Heart left ventricle (tissue), 16 donors: ENCODE measurements at regions not wholly inside any gene's neighbourhood (a gene's known extent, or its start where the extent isn't known, plus 50 kb on each side); places are given as distances from the start of the nearest gene placed in this dataset.

Experiments
- ATAC-seq, 4 donors: fragments of 200-7000 bp; cut with Tn5 transposase; one replicate each; pipeline ENCODE4 v1.9.1; 2020 to 2022; ENCODE audit warnings: moderate library complexity in 4 of 4, mild to moderate bottlenecking in 3 of 4, moderate number of reproducible peaks in 1 of 4
- DNase-seq, 5 donors: peaks; one replicate each; pipeline ENCODE4 v3.0.0-alpha.2; 2020
- H3K27ac ChIP-seq, 12 donors: fragments of 200-600 bp; sonication (generic) in 4 of 12; one replicate each; pipeline versions ENCODE4 v1.5.0 to v1.8.0; 2016 to 2022; ENCODE audit warnings: mild to moderate bottlenecking in 2 of 12
- H3K27me3 ChIP-seq, 9 donors: fragments of 200-600 bp; sonication (generic) in 2 of 9; one replicate each; pipeline versions ENCODE4 v1.5.1 to v1.8.0; 2016 to 2022; ENCODE audit warnings: mild to moderate bottlenecking in 3 of 9
- H3K36me3 ChIP-seq, 9 donors: fragments of 200-600 bp; sonication (generic) in 2 of 9; one replicate each; pipeline versions ENCODE4 v1.5.0 to v1.8.0; 2018 to 2022; ENCODE audit warnings: mild to moderate bottlenecking in 2 of 9
- H3K4me1 ChIP-seq, 12 donors: fragments of 200-600 bp; sonication (generic) in 4 of 12; one replicate each; pipeline versions ENCODE4 v1.5.0 to v1.8.0; 2016 to 2022; ENCODE audit warnings: mild to moderate bottlenecking in 3 of 12
- H3K4me3 ChIP-seq, 12 donors: fragments of 200-600 bp; sonication (generic) in 4 of 12; one replicate each; pipeline versions ENCODE4 v1.5.0 to v1.8.0; 2017 to 2022; ENCODE audit warnings: mild to moderate bottlenecking in 9 of 12, moderate library complexity in 4 of 12
- H3K9me3 ChIP-seq, 12 donors: fragments of 200-600 bp; sonication (generic) in 4 of 12; one replicate each; pipeline versions ENCODE4 v1.5.0 to v1.8.0; 2016 to 2022; ENCODE audit warnings: mild to moderate bottlenecking in 1 of 12
- CTCF ChIP-seq, 12 donors: fragments of 200-600 bp; sonication (generic) in 4 of 12; IDR thresholded peaks; one replicate each; pipeline versions ENCODE4 v1.5.0 to v1.8.0; 2018 to 2022; ENCODE audit warnings: antibody characterized with exemption in 12 of 12, mild to moderate bottlenecking in 5 of 12
- POLR2A ChIP-seq, 2 donors: fragments of 450-650 bp; IDR thresholded peaks; one replicate each; pipeline ENCODE4 v1.6.1; 2017; ENCODE audit warnings: antibody characterized with exemption in 2 of 2, mild to moderate bottlenecking in 2 of 2, moderate library complexity in 2 of 2
- WGBS, 4 donors: extraction: QIAGEN DNeasy Blood & Tissue Kit in 2 of 4; methylation state at CpG; one replicate each; pipeline versions ENCODE4 v1.1.5 to v1.1.7; 2013 to 2018; 5-methylcytosine and 5-hydroxymethylcytosine counted together
- intact Hi-C, 10 donors: fragments of 100-400 bp; cut with DNase I; formaldehyde crosslinking; loops; one replicate each; pipeline versions ENCODE4 v1.11.1 to v1.14.2; 2022
- donor health status: ischemic (EF 13 %, LVEDD 7.1; RV severe dilation, severe dysfunction).
- donor health status: healthy with polysubstance abuse.
- donor health status: DM: no; HTN: yes; CAD: no.
- donor health status: DM: no; HTN: no; CAD: no.
- donor health status: ischemic (EF 25% LVEDD 6.9; RV normal size, moderate dysfunction).
- donor health status: ischemic (EF 25% LVEDD 5.7; RV mildly dilated, moderate dysfunction).
- donor health status: healthy.
- donor health status: DM: yes; HTN: yes; CAD: no.
- donor health status: ischemic (EF 35%, LVEDD 5.7; RV mildly dilated, moderate dysfunction).
- donor health status: nonischemic (EF 11% LVEDD 7.7; RV severe dilation, severe dysfunction).
- donor health status: DM: yes; HTN: yes; CAD: no.
- donor health status: PGD.
- donor health status: ischemic (EF 29% LVEDD 5.4; RV normal size, mild dysfunction).
- donor health status: nonischemic (EF 23%, LVEDD 6.1; RV moderate dilation, normal function).

GRCh38 chr3:19735111-19735510 lies 198.9 kb downstream of the EFHB start:
- Histone ChIP-seq H3K4me1 (no peaks in the 10 kb centered on the region), H3K27ac (no peak overlapping the region), H3K4me3 (no peak overlapping the region), H3K27me3 (no peaks in the 10 kb centered on the region), H3K9me3 (peaks cover 0 to 4% (median 0%) of the 10 kb centered on the region in 12 donors), H3K36me3 (no peaks in the 10 kb centered on the region)
- ATAC-seq (no peak), DNase-seq (no peak)
- intact Hi-C loops, result no loop called here
- TF ChIP-seq POLR2A (IDR thresholded peaks at IDR 0.05) (no peak), CTCF (IDR thresholded peaks at IDR 0.05) (no peak)
- WGBS, 4 donors, result 61 to 72% (median 65%) methylated on average over 3 of the region's 3 CpGs

GRCh38 chr3:19734453-19734852 lies 199.6 kb downstream of the EFHB start:
- TF ChIP-seq POLR2A (IDR thresholded peaks at IDR 0.05) (no peak), CTCF (IDR thresholded peaks at IDR 0.05) (no peak)
- intact Hi-C loops, result no loop called here
- peaks cover 0 to 4% (median 0%) of the 10 kb centered on the region in 12 donors for H3K9me3 ChIP-seq
- no peak for ATAC-seq
- no peaks in the 10 kb centered on the region for H3K27me3 ChIP-seq
- no peak overlapping the region for H3K4me3 ChIP-seq
- no peaks in the 10 kb centered on the region for H3K36me3 ChIP-seq
- H3K4me1 ChIP-seq, result no peaks in the 10 kb centered on the region
- H3K27ac ChIP-seq, result no peak overlapping the region
- WGBS, 4 donors, result 68 to 80% (median 75%) methylated on average over 6 of the region's 6 CpGs
- DNase-seq, result no peak

GRCh38 chr3:19725000-19725399 lies 209.0 kb downstream of the EFHB start:
- TF ChIP-seq POLR2A (IDR thresholded peaks at IDR 0.05), result no peak
- no peak for TF ChIP-seq CTCF (IDR thresholded peaks at IDR 0.05)
- H3K9me3 ChIP-seq, result peaks cover 0 to 9% (median 0%) of the 10 kb centered on the region in 12 donors
- 75 to 80% (median 77%) methylated on average over 3 of the region's 3 CpGs for WGBS, 4 donors
- no peak for ATAC-seq
- no peaks in the 10 kb centered on the region for H3K36me3 ChIP-seq
- no peak for DNase-seq
- H3K4me1 ChIP-seq, result no peaks in the 10 kb centered on the region
- H3K4me3 ChIP-seq, result no peak overlapping the region
- no peak overlapping the region for H3K27ac ChIP-seq
- H3K27me3 ChIP-seq, result no peaks in the 10 kb centered on the region
- intact Hi-C loops, result no loop called here

- H3K27me3 ChIP-seq, result no peaks in the 10 kb centered on the region
- intact Hi-C loops, result no loop called here
- ATAC-seq (no peak), DNase-seq (no peak)
- H3K27ac ChIP-seq, result no peak overlapping the region
- TF ChIP-seq POLR2A (IDR thresholded peaks at IDR 0.05) (no peak), CTCF (IDR thresholded peaks at IDR 0.05) (no peak)
- H3K9me3 ChIP-seq, result peaks cover 0 to 9% (median 0%) of the 10 kb centered on the region in 12 donors
- no peaks in the 10 kb centered on the region for H3K36me3 ChIP-seq
- no peak overlapping the region for H3K4me3 ChIP-seq
- H3K4me1 ChIP-seq, result no peaks in the 10 kb centered on the region
Observed at GRCh38 chr3:19717736-19718135, 216.3 kb downstream of the EFHB start.
